B cell (primary cell): ENCODE measurements at regions not wholly inside any gene's neighbourhood (a gene's known extent, or its start where the extent isn't known, plus 50 kb on each side); places are given as distances from the start of the nearest gene placed in this dataset.

Experiments
- ATAC-seq: fragments of 200-7000 bp; cut with Tn5 transposase; one replicate; pipeline ENCODE4 v1.10.0; 2021; ENCODE audit warnings: low read depth, mild to moderate bottlenecking, moderate number of reproducible peaks, moderate library complexity
- CTCF ChIA-PET: fragments of 350-600 bp; sonication (Branson Sonifier 250); formaldehyde crosslinking; loops from one replicate; lab custom pipeline; 2021; ENCODE audit warnings: antibody characterized with exemption, inconsistent platforms; lab: Charles Lee
- POLR2A ChIA-PET: fragments of 350-600 bp; sonication (Branson Sonifier 250); formaldehyde crosslinking; loops from one replicate; lab custom pipeline; 2021; ENCODE audit warnings: antibody characterized with exemption; lab: Charles Lee
- DNase-seq: peaks from one replicate; pipeline ENCODE4 v3.0.0; 2013
- H2AFZ ChIP-seq: 2 replicates; pipeline ENCODE4 v1.6.1; 2012; ENCODE audit warnings: mild to moderate bottlenecking, low read depth, low read length; ENCODE audit not compliant: insufficient read depth, poor library complexity, severe bottlenecking
- H3K27ac ChIP-seq, 2 donors: 1 replicate in 1 of 2; 2 replicates in 1 of 2; pipeline ENCODE4 v1.5.1; 2012 to 2013; ENCODE audit warnings: low read length in 2 of 2, mild to moderate bottlenecking in 2 of 2, moderate library complexity in 1 of 2
- H3K27me3 ChIP-seq, 4 experiments: fragments of 200-600 bp in 1 of 4; sonication (generic) in 1 of 4; replicated peaks in 1 of 4; 1 replicate in 2 of 4; 2 replicates in 2 of 4; pipeline versions ENCODE4 v1.6.1 to v1.7.0; 2013 to 2016; ENCODE audit warnings: low read length in 3 of 4, mild to moderate bottlenecking in 2 of 4, mixed read lengths in 1 of 4, moderate library complexity in 1 of 4; ENCODE audit not compliant: insufficient read depth in 4 of 4, control insufficient read depth in 3 of 4; ENCODE audit errors: control extremely low read depth in 1 of 4
- H3K36me3 ChIP-seq, 2 experiments: replicated peaks in 1 of 2; 1 replicate in 1 of 2; 2 replicates in 1 of 2; pipeline versions ENCODE4 v1.6.1 to v1.7.1; 2013; ENCODE audit warnings: low read length in 1 of 2; ENCODE audit not compliant: insufficient read depth in 2 of 2, control insufficient read depth in 1 of 2; ENCODE audit errors: control extremely low read depth in 1 of 2, extremely low read depth in 1 of 2
- H3K4me1 ChIP-seq, 2 donors: fragments of 200-600 bp in 1 of 2; sonication (generic) in 1 of 2; 1 replicate in 1 of 2; 2 replicates in 1 of 2; pipeline versions ENCODE4 v1.5.1 to v1.6.1; 2013 to 2017; ENCODE audit warnings: low read length in 2 of 2; ENCODE audit not compliant: control insufficient read depth in 2 of 2, insufficient read depth in 2 of 2
- H3K4me2 ChIP-seq: replicated peaks from 2 replicates; pipeline ENCODE3; 2012; ENCODE audit warnings: mild to moderate bottlenecking, low read depth, low read length; ENCODE audit not compliant: poor library complexity, severe bottlenecking
- H3K4me3 ChIP-seq, 5 experiments: fragments of 200-600 bp in 1 of 5; sonication (generic) in 1 of 5; 1 replicate in 3 of 5; 2 replicates in 2 of 5; pipeline versions ENCODE4 v1.5.1 to v1.7.0; 2011 to 2016; ENCODE audit warnings: low read length in 4 of 5, mild to moderate bottlenecking in 4 of 5, low read depth in 2 of 5, control low read depth in 1 of 5, moderate library complexity in 1 of 5; ENCODE audit not compliant: insufficient read depth in 1 of 5; ENCODE audit errors: control extremely low read depth in 1 of 5, extremely low read depth in 1 of 5
- H3K79me2 ChIP-seq: fragments of 200-600 bp; sonication (generic); one replicate; pipeline ENCODE4 v1.6.0; 2016; ENCODE audit warnings: low read length; ENCODE audit not compliant: control insufficient read depth, insufficient read depth
- H3K9ac ChIP-seq: fragments of 200-600 bp; sonication (generic); 2 replicates; pipeline ENCODE4 v1.6.1; 2017; ENCODE audit warnings: mild to moderate bottlenecking, low read length, moderate library complexity
- H3K9me3 ChIP-seq, 3 donors: one replicate each; pipeline versions ENCODE4 v1.6.1 to v1.7.1; 2013; ENCODE audit warnings: low read length in 2 of 3; ENCODE audit not compliant: control insufficient read depth in 2 of 3, insufficient read depth in 1 of 3; ENCODE audit errors: control extremely low read depth in 1 of 3
- H4K20me1 ChIP-seq: 2 replicates; pipeline ENCODE4 v1.6.0; 2012; ENCODE audit warnings: mild to moderate bottlenecking, low read length; ENCODE audit not compliant: insufficient read depth, control insufficient read depth, poor library complexity, severe bottlenecking
- H3K27ac Mint-ChIP-seq: one replicate; pipeline ENCODE4 v1.8.0; 2021; ENCODE audit warnings: mixed read lengths
- H3K27me3 Mint-ChIP-seq: one replicate; pipeline ENCODE4 v1.8.0; 2021; ENCODE audit warnings: mixed read lengths
- H3K4me1 Mint-ChIP-seq: one replicate; pipeline ENCODE4 v1.8.0; 2021; ENCODE audit warnings: mixed read lengths
- H3K4me3 Mint-ChIP-seq: one replicate; pipeline ENCODE4 v1.8.0; 2021; ENCODE audit warnings: mixed read lengths
- H3K9me3 Mint-ChIP-seq: one replicate; pipeline ENCODE4 v1.8.0; 2022; ENCODE audit warnings: mixed read lengths; ENCODE audit not compliant: insufficient read depth
- CTCF ChIP-seq: fragments of 200-600 bp; IDR thresholded peaks from one replicate; pipeline ENCODE4 v1.8.0; 2022; ENCODE audit warnings: antibody characterized with exemption, mild to moderate bottlenecking
- EZH2 ChIP-seq: IDR thresholded peaks from 2 replicates; pipeline ENCODE4 v1.6.1; 2012; ENCODE audit warnings: borderline replicate concordance, low read depth, mild to moderate bottlenecking, moderate library complexity, low read length; ENCODE audit not compliant: insufficient read depth, poor library complexity, severe bottlenecking
- WGBS: methylation state at CpG from one replicate; pipeline ENCODE4 v1.1.5; 2013; ENCODE audit warnings: missing lambda C conversion rate; ENCODE audit not compliant: insufficient coverage; 5-methylcytosine and 5-hydroxymethylcytosine counted together
- intact Hi-C: fragments of 100-400 bp; cut with micrococcal nuclease; formaldehyde crosslinking; loops from one replicate; pipeline ENCODE4 v1.10.0; 2022

- Histone ChIP-seq H2AFZ (no peak overlapping the region), H3K9me3 (no peaks in the 10 kb centered on the region), H3K4me2 (no peak overlapping the region), H3K9ac (no peak overlapping the region), H3K4me3 (no peak overlapping the region), H3K27me3 (no peaks in the 10 kb centered on the region), H3K79me2 (no peaks in the 10 kb centered on the region), H3K36me3 (no peaks in the 10 kb centered on the region), H4K20me1 (no peaks in the 10 kb centered on the region), H3K27ac (no peak overlapping the region), H3K4me1 (peaks cover 20% of the 10 kb centered on the region in 2 donors)
- Mint-ChIP-seq H3K27me3 (peaks cover 28% of the 10 kb centered on the region), H3K4me1 (peaks cover 19% of the 10 kb centered on the region), H3K4me3 (no peak overlapping the region), H3K27ac (no peak overlapping the region), H3K9me3 (no peaks in the 10 kb centered on the region)
- no CpG with 5 or more reads among the region's 2 CpGs for WGBS
- ChIA-PET POLR2A (no interaction called here), CTCF (no interaction called here)
- intact Hi-C loops, result no loop called here
- no peak for DNase-seq
- ATAC-seq, result no peak
- TF ChIP-seq CTCF (no peak), EZH2 (no peak)
Observed at GRCh38 chr12:89247967-89248366, 104.3 kb downstream of the DUSP6 start.

- peaks cover 19% of the 10 kb centered on the region for H3K4me1 Mint-ChIP-seq
Observed at GRCh38 chr12:89247541-89247942, 104.8 kb downstream of the DUSP6 start.

More at GRCh38 chr12:89247541-89247942, 104.8 kb downstream of the DUSP6 start:
- peaks cover 28% of the 10 kb centered on the region for H3K27me3 Mint-ChIP-seq
- H3K4me1 ChIP-seq, result peaks cover 20% of the 10 kb centered on the region in 2 donors
- no CpG with 5 or more reads among the region's 2 CpGs for WGBS
- H3K4me2 ChIP-seq, result no peak overlapping the region
- H3K9me3 ChIP-seq, result no peaks in the 10 kb centered on the region
- no peak for DNase-seq
- no peak for TF ChIP-seq CTCF
- TF ChIP-seq EZH2, result no peak
- H3K9me3 Mint-ChIP-seq, result no peaks in the 10 kb centered on the region
- no peak overlapping the region for H3K4me3 ChIP-seq
- no peak overlapping the region for H3K27ac ChIP-seq
- intact Hi-C loops, result no loop called here
- H2AFZ ChIP-seq, result no peak overlapping the region
- H4K20me1 ChIP-seq, result no peaks in the 10 kb centered on the region
- no peaks in the 10 kb centered on the region for H3K27me3 ChIP-seq
- no peak overlapping the region for H3K27ac Mint-ChIP-seq
- CTCF ChIA-PET, result no interaction called here
- no peaks in the 10 kb centered on the region for H3K79me2 ChIP-seq
- ATAC-seq, result no peak
- POLR2A ChIA-PET, result no interaction called here
- no peaks in the 10 kb centered on the region for H3K36me3 ChIP-seq
- H3K4me3 Mint-ChIP-seq, result no peak overlapping the region
- no peak overlapping the region for H3K9ac ChIP-seq
